HepG2 (cell line): ENCODE measurements at regions not wholly inside any gene's neighbourhood (a gene's known extent, or its start where the extent isn't known, plus 50 kb on each side); places are given as distances from the start of the nearest gene placed in this dataset.

Experiments used
- ATAC-seq: fragments of 200-7000 bp; cut with Tn5 transposase; 3 replicates; pipeline ENCODE4 v1.9.1; 2020; ENCODE audit warnings: mild to moderate bottlenecking, moderate library complexity
- BruUV-seq: library from RNA; stranded (reverse); fragments of 400-500 nt; replicated peaks from 2 replicates; lab custom pipeline; 2021; lab: Mats Ljungman, UMichigan
- CTCF ChIA-PET: fragments of 300-600 bp; formaldehyde crosslinking; extraction: SDS; loops from one replicate; lab custom pipeline; 2021; ENCODE audit warnings: low total read pairs, inconsistent platforms, low intra/inter-chr PET ratio; lab: Yijun Ruan, JAX
- POLR2A ChIA-PET: fragments of 350-600 bp; sonication (Branson Sonifier 250); formaldehyde crosslinking; loops from one replicate; lab custom pipeline; 2020; ENCODE audit warnings: antibody characterized with exemption, inconsistent platforms; lab: Yijun Ruan, JAX
- DNase-seq: peaks from one replicate; pipeline ENCODE4 v3.0.0-alpha.2; 2015; ENCODE audit warnings: low spot score
- FAIRE-seq: peaks from 3 replicates; lab custom pipeline; 2011; peaks lifted over from hg19 to GRCh38; lab: Jason Lieb, UNC
- H2AFZ ChIP-seq: one replicate; pipeline ENCODE4 v1.6.1; 2011; ENCODE audit warnings: low read length, inconsistent platforms
- H3K27ac ChIP-seq: fragments of 300-600 bp; 3 replicates; pipeline ENCODE4 v1.8.0; 2011; ENCODE audit warnings: mixed run types, mild to moderate bottlenecking, mixed read lengths, low read length, inconsistent platforms; ENCODE audit not compliant: insufficient read depth; ENCODE audit errors: extremely low read length
- H3K27me3 ChIP-seq, 2 experiments: fragments of 200-600 bp in 1 of 2; 2 replicates in 1 of 2; 3 replicates in 1 of 2; pipeline versions ENCODE4 v1.6.0 to v1.8.0; 2011; ENCODE audit warnings: low read length in 2 of 2, mild to moderate bottlenecking in 2 of 2, moderate library complexity in 2 of 2, inconsistent platforms in 1 of 2; ENCODE audit not compliant: insufficient read depth in 2 of 2, control insufficient read depth in 1 of 2
- H3K36me3 ChIP-seq, 2 experiments: fragments of 200-600 bp in 1 of 2; replicated peaks in 1 of 2; 2 replicates in 1 of 2; 3 replicates in 1 of 2; pipeline versions ENCODE4 v1.5.1 to v1.8.0; 2011; ENCODE audit warnings: low read length in 2 of 2, inconsistent platforms in 1 of 2; ENCODE audit not compliant: insufficient read depth in 2 of 2, control insufficient read depth in 1 of 2
- H3K4me1 ChIP-seq: 2 replicates; pipeline ENCODE4 v1.5.1; 2012; ENCODE audit warnings: low read length, inconsistent platforms; ENCODE audit not compliant: insufficient read depth
- H3K4me2 ChIP-seq: 2 replicates; pipeline ENCODE4 v1.6.0; 2011; ENCODE audit warnings: low read depth, low read length, inconsistent platforms
- H3K4me3 ChIP-seq, 3 experiments: fragments of 200-600 bp in 1 of 3; sonication (generic), shearing (Covaris generic) in 1 of 3; replicated peaks in 1 of 3; 2 replicates each; pipeline ENCODE4 v1.5.1; 2011 to 2016; ENCODE audit warnings: low read length in 3 of 3, inconsistent platforms in 2 of 3, low read depth in 2 of 3, mild to moderate bottlenecking in 2 of 3, control low read depth in 1 of 3, mixed read lengths in 1 of 3; ENCODE audit not compliant: insufficient read depth in 1 of 3
- H3K79me2 ChIP-seq: one replicate; pipeline ENCODE4 v1.6.1; 2011; ENCODE audit warnings: low read length, inconsistent platforms; ENCODE audit not compliant: insufficient read depth
- H3K9ac ChIP-seq: 2 replicates; pipeline ENCODE4 v1.6.0; 2011; ENCODE audit warnings: mild to moderate bottlenecking, low read depth, low read length, inconsistent platforms; ENCODE audit not compliant: insufficient read depth
- H3K9me3 ChIP-seq: 2 replicates; pipeline ENCODE4 v1.5.1; 2012; ENCODE audit warnings: mild to moderate bottlenecking, low read length
- H4K20me1 ChIP-seq: 2 replicates; pipeline ENCODE4 v1.6.0; 2011; ENCODE audit warnings: inconsistent platforms, mild to moderate bottlenecking, low read length, moderate library complexity; ENCODE audit not compliant: insufficient read depth
- ARID5B ChIP-seq: IDR thresholded peaks from 2 replicates; pipeline ENCODE4 v1.4.0; 2020; ENCODE audit warnings: mild to moderate bottlenecking, missing genetic modification reagents
- EP300 ChIP-seq, 3 experiments: sonication (generic) in 1 of 3; formaldehyde crosslinking in 1 of 3; IDR thresholded peaks; 2 replicates each; pipeline versions ENCODE4 v1.5.1 to v1.6.1; 2011 to 2020; ENCODE audit warnings: low read depth in 2 of 3, low read length in 2 of 3, borderline replicate concordance in 1 of 3, improper control_type of control experiment in 1 of 3, mild to moderate bottlenecking in 1 of 3, missing genetic modification reagents in 1 of 3, moderate library complexity in 1 of 3
- FOXK1 ChIP-seq: sonication (generic); formaldehyde crosslinking; IDR thresholded peaks from 2 replicates; pipeline ENCODE4 v1.4.0; 2020; ENCODE audit warnings: low read depth, missing genetic modification reagents, borderline replicate concordance
- HOXA9 ChIP-seq: sonication (generic); formaldehyde crosslinking; IDR thresholded peaks from 2 replicates; pipeline ENCODE4 v1.8.1; 2022; ENCODE audit warnings: missing genetic modification reagents, mild to moderate bottlenecking, moderate library complexity, borderline replicate concordance
- PHF8 ChIP-seq: sonication (generic); formaldehyde crosslinking; IDR thresholded peaks from 2 replicates; pipeline ENCODE4 v1.5.0; 2020; ENCODE audit warnings: missing genetic modification reagents
- POGZ ChIP-seq: sonication (generic); formaldehyde crosslinking; IDR thresholded peaks from 2 replicates; pipeline ENCODE4 v1.4.0; 2020; ENCODE audit warnings: mild to moderate bottlenecking, missing genetic modification reagents
- RARA ChIP-seq: IDR thresholded peaks from 2 replicates; pipeline ENCODE4 v1.6.1; 2016; ENCODE audit warnings: missing genetic modification reagents, missing compliant biosample characterization
- REPIN1 ChIP-seq: sonication (generic); formaldehyde crosslinking; IDR thresholded peaks from 2 replicates; pipeline ENCODE4 v1.8.0; 2022; ENCODE audit warnings: missing genetic modification reagents, low read depth, mild to moderate bottlenecking, borderline replicate concordance
- STAT6 ChIP-seq: sonication (generic); formaldehyde crosslinking; IDR thresholded peaks from 2 replicates; pipeline ENCODE4 v1.4.0; 2020; ENCODE audit warnings: missing genetic modification reagents, mild to moderate bottlenecking, borderline replicate concordance
- ZMAT5 ChIP-seq: sonication (generic); formaldehyde crosslinking; IDR thresholded peaks from 2 replicates; pipeline ENCODE4 v1.5.0; 2020; ENCODE audit warnings: mild to moderate bottlenecking, low read depth, missing genetic modification reagents, borderline replicate concordance
- ZNF354B ChIP-seq: sonication (generic); formaldehyde crosslinking; IDR thresholded peaks from 2 replicates; pipeline ENCODE4 v1.8.0; 2022; ENCODE audit warnings: mild to moderate bottlenecking, missing genetic modification reagents
- ZNF607 ChIP-seq: sonication (generic); formaldehyde crosslinking; IDR thresholded peaks from 2 replicates; pipeline ENCODE4 v1.5.1; 2020; ENCODE audit warnings: missing genetic modification reagents, mild to moderate bottlenecking, borderline replicate concordance
- ZNF724P ChIP-seq: sonication (generic); formaldehyde crosslinking; IDR thresholded peaks from 2 replicates; pipeline ENCODE4 v1.8.0; 2022; ENCODE audit warnings: missing genetic modification reagents, borderline replicate concordance
- ZNF749 ChIP-seq: sonication (generic); formaldehyde crosslinking; IDR thresholded peaks from 2 replicates; pipeline ENCODE4 v1.8.0; 2022; ENCODE audit warnings: mild to moderate bottlenecking, missing genetic modification reagents, moderate library complexity, borderline replicate concordance
- ZNF784 ChIP-seq: sonication (generic); formaldehyde crosslinking; IDR thresholded peaks from 2 replicates; pipeline ENCODE4 v1.5.1; 2020; ENCODE audit warnings: missing genetic modification reagents, mild to moderate bottlenecking, borderline replicate concordance
- WGBS: methylation state at CpG from one replicate; pipeline ENCODE4 v1.1.6; 2017; ENCODE audit warnings: low lambda C conversion rate; 5-methylcytosine and 5-hydroxymethylcytosine counted together
- in situ Hi-C: cut with HindIII; loops from 2 replicates; pipeline ENCODE4 v1.10.0; 2017; ENCODE audit warnings: low pct_unique_long_range_greater_than_20kb; ENCODE audit not compliant: extremely low pct_ligation_motif_present
- intact Hi-C: fragments of 100-400 bp; cut with micrococcal nuclease; formaldehyde crosslinking; loops from one replicate; pipeline ENCODE4 v1.10.0; 2022; ENCODE audit not compliant: unreplicated experiment

- TF ChIP-seq ZNF724P (CRISPR knock-in tag), result no peak
- TF ChIP-seq STAT6, result no peak
- no peak for TF ChIP-seq EP300 (IDR thresholded peaks at IDR 0.05; ENCODE audit: low read depth in 2 of 2, low read length in 2 of 2)
- no peak for TF ChIP-seq EP300 (CRISPR knock-in tag; IDR thresholded peaks at IDR 0.05; ENCODE audit: borderline replicate concordance)
Measured at GRCh38 chr1:91173346-91173890, 151.6 kb upstream of the ZNF644 start (continued).

GRCh38 chr1:91172541-91172940 is 150.7 kb upstream of the ZNF644 start:
- CTCF ChIA-PET, result no interaction called here
- TF ChIP-seq REPIN1 (CRISPR knock-in tag) (no peak), ZNF749 (CRISPR knock-in tag) (no peak), RARA (CRISPR knock-in tag) (no peak), ZNF354B (CRISPR knock-in tag) (no peak), ZNF784 (CRISPR knock-in tag) (no peak), ZNF607 (no peak), PHF8 (CRISPR knock-in tag) (no peak), ZMAT5 (CRISPR knock-in tag) (no peak), HOXA9 (CRISPR knock-in tag) (no peak), FOXK1 (no peak), POGZ (CRISPR knock-in tag) (no peak), ARID5B (CRISPR knock-in tag) (no peak)

More at GRCh38 chr1:91172541-91172940, 150.7 kb upstream of the ZNF644 start:
- H3K27ac ChIP-seq, result no peak overlapping the region
- H3K27me3 ChIP-seq, result peaks cover 0 to 4% of the 10 kb centered on the region in 2 experiments; a peak in 1 of 5 replicates
- no peak overlapping the region for H2AFZ ChIP-seq
- no peaks in the 10 kb centered on the region for H3K9me3 ChIP-seq
- no TSS peak for BruUV-seq
- ATAC-seq (no peak), FAIRE-seq (no peak), DNase-seq (no peak)
- H3K36me3 ChIP-seq, result no peaks in the 10 kb centered on the region
- no peaks in the 10 kb centered on the region for H3K4me1 ChIP-seq
- H3K79me2 ChIP-seq, result no peaks in the 10 kb centered on the region
- POLR2A ChIA-PET, result no interaction called here
- H3K9ac ChIP-seq, result no peak overlapping the region
- H3K4me3 ChIP-seq, result no peak overlapping the region
- intact Hi-C loops, result no loop called here
- no peaks in the 10 kb centered on the region for H4K20me1 ChIP-seq
- in situ Hi-C loops, result loop anchor here (5.0 to 25.0 kb wide), 2 partner anchors 105 to 1060 kb away; no protein-coding TSS in a partner anchor
- H3K4me2 ChIP-seq, result no peak overlapping the region
- 0% methylated on average over 2 of the region's 2 CpGs for WGBS
